Keratinocyte (primary cell): ENCODE measurements at regions not wholly inside any gene's neighbourhood (a gene's known extent, or its start where the extent isn't known, plus 50 kb on each side); places are given as distances from the start of the nearest gene placed in this dataset.

Experiments
- DNase-seq: peaks from one replicate; pipeline ENCODE4 v3.0.0-alpha.2; 2011; ENCODE audit warnings: low read depth, missing footprints, low spot score
- FAIRE-seq: peaks from 2 replicates; lab custom pipeline; 2011; peaks lifted over from hg19 to GRCh38; lab: Jason Lieb, UNC
- H2AFZ ChIP-seq: 2 replicates; pipeline ENCODE4 v1.6.0; 2012; ENCODE audit warnings: low read length, control low read depth, inconsistent platforms; ENCODE audit not compliant: control insufficient read depth
- H3K27ac ChIP-seq: 2 replicates; pipeline ENCODE4 v1.5.1; 2011; ENCODE audit warnings: low read length; ENCODE audit not compliant: control insufficient read depth, insufficient read depth
- H3K27me3 ChIP-seq: 3 replicates; pipeline ENCODE4 v1.6.0; 2011; ENCODE audit warnings: low read length; ENCODE audit not compliant: control insufficient read depth, insufficient read depth; ENCODE audit errors: extremely low read depth
- H3K36me3 ChIP-seq, 2 experiments: 2 replicates in 1 of 2; 3 replicates in 1 of 2; pipeline ENCODE4 v1.5.1; 2011; ENCODE audit warnings: low read length in 2 of 2, mild to moderate bottlenecking in 1 of 2; ENCODE audit not compliant: control insufficient read depth in 2 of 2, insufficient read depth in 2 of 2; ENCODE audit errors: extremely low read depth in 1 of 2
- H3K4me1 ChIP-seq: 3 replicates; pipeline ENCODE4 v1.5.1; 2011; ENCODE audit warnings: low read length; ENCODE audit not compliant: control insufficient read depth, insufficient read depth; ENCODE audit errors: extremely low read depth
- H3K4me2 ChIP-seq: 3 replicates; pipeline ENCODE4 v1.6.0; 2011; ENCODE audit warnings: low read depth, low read length; ENCODE audit not compliant: control insufficient read depth, insufficient read depth; ENCODE audit errors: extremely low read depth
- H3K4me3 ChIP-seq, 3 experiments: fragments of 200-600 bp in 1 of 3; sonication (generic) in 1 of 3; 2 replicates in 2 of 3; 3 replicates in 1 of 3; pipeline ENCODE4 v1.5.1; 2011 to 2016; ENCODE audit warnings: low read length in 3 of 3, mild to moderate bottlenecking in 3 of 3, control low read depth in 2 of 3, inconsistent platforms in 1 of 3, low read depth in 1 of 3, mixed read lengths in 1 of 3, mixed run types in 1 of 3, moderate library complexity in 1 of 3; ENCODE audit not compliant: control insufficient read depth in 2 of 3, insufficient read depth in 2 of 3; ENCODE audit errors: extremely low read depth in 1 of 3
- H3K79me2 ChIP-seq: 2 replicates; pipeline ENCODE4 v1.6.0; 2012; ENCODE audit warnings: low read length; ENCODE audit not compliant: control insufficient read depth, insufficient read depth
- H3K9ac ChIP-seq: 3 replicates; pipeline ENCODE4 v1.6.0; 2011; ENCODE audit warnings: low read length; ENCODE audit not compliant: control insufficient read depth, insufficient read depth; ENCODE audit errors: extremely low read depth
- H3K9me1 ChIP-seq: 3 replicates; pipeline ENCODE4 v1.6.0; 2011; ENCODE audit warnings: low read length; ENCODE audit not compliant: control insufficient read depth, insufficient read depth; ENCODE audit errors: extremely low read depth
- H3K9me3 ChIP-seq: 2 replicates; pipeline ENCODE4 v1.5.1; 2012; ENCODE audit warnings: low read depth, low read length; ENCODE audit not compliant: control insufficient read depth
- H4K20me1 ChIP-seq: 3 replicates; pipeline ENCODE4 v1.6.0; 2011; ENCODE audit warnings: low read length; ENCODE audit not compliant: control insufficient read depth, insufficient read depth; ENCODE audit errors: extremely low read depth
- EZH2 ChIP-seq: IDR thresholded peaks from one replicate; pipeline ENCODE4 v1.6.1; 2012; ENCODE audit warnings: inconsistent platforms, mild to moderate bottlenecking, low read length, moderate library complexity
- dilution Hi-C: fragments of 300-500 bp; cut with MboI; formaldehyde crosslinking; loops from one replicate; pipeline ENCODE4 v1.7.0; 2020; ENCODE audit warnings: low sequenced_read_pairs; ENCODE audit not compliant: extremely low pct_ligation_motif_present
- TF ChIP-seq, protein P1 (sequence below), 3 experiments: IDR thresholded peaks in 1 of 3; conservative IDR thresholded peaks in 1 of 3; optimal IDR thresholded peaks in 1 of 3; 2 replicates in 2 of 3; 3 replicates in 1 of 3; pipeline versions ENCODE3 to v1.5.1; 2011; ENCODE audit warnings: low read length in 3 of 3, mild to moderate bottlenecking in 3 of 3, moderate library complexity in 2 of 3, control low read depth in 1 of 3, inconsistent platforms in 1 of 3; ENCODE audit not compliant: insufficient read depth in 2 of 3; ENCODE audit errors: extremely low read depth in 1 of 3

DNA sequence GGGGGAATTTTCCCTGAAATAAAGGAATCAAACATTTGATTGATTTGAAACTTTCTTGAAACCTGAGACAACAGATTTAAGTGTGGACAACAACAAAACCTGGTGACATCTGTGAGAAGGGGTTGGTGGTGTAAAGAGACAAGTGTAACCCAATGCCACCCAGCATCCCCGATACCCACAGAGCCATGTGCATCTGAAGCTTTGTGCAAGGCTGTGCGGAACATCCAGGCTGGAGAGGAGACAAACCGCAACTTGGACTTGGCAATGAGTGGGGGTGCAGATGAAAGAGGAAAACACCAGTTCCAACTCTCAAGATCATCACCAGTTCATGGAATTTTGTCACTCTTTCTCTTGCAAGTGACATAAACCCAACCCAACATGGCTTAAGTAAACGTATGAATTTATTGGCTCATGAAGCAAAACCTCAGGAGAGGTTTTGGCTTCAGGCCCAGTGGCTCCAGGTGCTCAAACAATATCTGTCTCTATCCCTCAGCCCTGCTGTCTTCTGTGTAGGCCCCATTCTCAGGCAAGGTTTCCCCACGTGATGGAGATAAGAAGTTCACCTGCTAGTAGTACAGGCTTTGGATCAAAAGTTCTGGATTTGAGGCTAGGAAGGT, 55.2 kb upstream of the NTF3 start:
- dilution Hi-C loops: no loop called here
- Histone ChIP-seq H3K79me2 (no peaks in the 10 kb centered on the region), H3K4me3 (no peak overlapping the region), H2AFZ (no peak overlapping the region), H3K36me3 (no peaks in the 10 kb centered on the region), H3K9ac (no peak overlapping the region), H3K4me2 (no peak overlapping the region), H3K4me1 (peaks cover 4% of the 10 kb centered on the region), H3K27me3 (no peaks in the 10 kb centered on the region), H3K9me3 (no peaks in the 10 kb centered on the region), H3K9me1 (no peaks in the 10 kb centered on the region), H3K27ac (no peak overlapping the region), H4K20me1 (no peaks in the 10 kb centered on the region)
- FAIRE-seq: no peak
- no peak for DNase-seq
- TF ChIP-seq, protein P1, sequence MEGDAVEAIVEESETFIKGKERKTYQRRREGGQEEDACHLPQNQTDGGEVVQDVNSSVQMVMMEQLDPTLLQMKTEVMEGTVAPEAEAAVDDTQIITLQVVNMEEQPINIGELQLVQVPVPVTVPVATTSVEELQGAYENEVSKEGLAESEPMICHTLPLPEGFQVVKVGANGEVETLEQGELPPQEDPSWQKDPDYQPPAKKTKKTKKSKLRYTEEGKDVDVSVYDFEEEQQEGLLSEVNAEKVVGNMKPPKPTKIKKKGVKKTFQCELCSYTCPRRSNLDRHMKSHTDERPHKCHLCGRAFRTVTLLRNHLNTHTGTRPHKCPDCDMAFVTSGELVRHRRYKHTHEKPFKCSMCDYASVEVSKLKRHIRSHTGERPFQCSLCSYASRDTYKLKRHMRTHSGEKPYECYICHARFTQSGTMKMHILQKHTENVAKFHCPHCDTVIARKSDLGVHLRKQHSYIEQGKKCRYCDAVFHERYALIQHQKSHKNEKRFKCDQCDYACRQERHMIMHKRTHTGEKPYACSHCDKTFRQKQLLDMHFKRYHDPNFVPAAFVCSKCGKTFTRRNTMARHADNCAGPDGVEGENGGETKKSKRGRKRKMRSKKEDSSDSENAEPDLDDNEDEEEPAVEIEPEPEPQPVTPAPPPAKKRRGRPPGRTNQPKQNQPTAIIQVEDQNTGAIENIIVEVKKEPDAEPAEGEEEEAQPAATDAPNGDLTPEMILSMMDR (optimal IDR thresholded peaks at IDR 0.05 in 1 of 3, IDR thresholded peaks at IDR 0.05 in 1 of 3, conservative IDR thresholded peaks at IDR 0.05 in 1 of 3; ENCODE audit: extremely low read depth in 1 of 3, insufficient read depth in 2 of 3, low read length in 3 of 3): no peak
- no peak for TF ChIP-seq EZH2

DNA sequence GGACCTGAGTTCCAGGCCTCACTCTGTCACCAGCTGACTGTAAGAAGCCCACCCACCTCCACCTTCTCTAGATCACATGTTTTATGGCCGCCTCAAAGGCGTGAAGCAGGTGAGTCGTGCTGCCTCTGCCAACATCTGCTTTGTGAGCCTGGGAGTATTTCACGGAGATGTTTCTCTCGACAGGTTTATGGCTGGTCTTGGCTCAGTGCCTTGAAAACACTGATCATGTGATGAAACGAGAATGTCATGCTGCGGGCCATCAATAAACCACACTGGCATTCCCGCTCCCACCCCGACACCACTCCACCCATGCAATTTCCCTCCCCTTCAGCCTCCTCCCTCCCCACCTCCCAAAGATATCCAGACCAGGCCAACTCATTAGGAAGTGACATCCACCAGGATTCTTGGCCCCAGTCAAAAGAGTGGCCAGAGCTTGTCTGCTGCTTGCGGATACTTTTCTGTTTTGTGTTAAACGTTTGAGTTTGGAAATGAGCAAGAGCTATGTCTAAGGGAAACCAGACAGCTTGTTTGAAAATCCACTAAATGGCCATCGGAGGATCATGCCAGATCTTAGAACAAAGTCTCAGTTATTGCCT, 53.8 kb upstream of the NTF3 start:
- H3K4me1 ChIP-seq: peaks cover 4% of the 10 kb centered on the region
- DNase-seq (no peak), FAIRE-seq (peak; percentile 13)
- H3K9me1 ChIP-seq: no peaks in the 10 kb centered on the region
- no peaks in the 10 kb centered on the region for H3K36me3 ChIP-seq
- no peak overlapping the region for H3K9ac ChIP-seq
- H3K9me3 ChIP-seq: no peaks in the 10 kb centered on the region
- dilution Hi-C loops: no loop called here
- no peaks in the 10 kb centered on the region for H4K20me1 ChIP-seq
- no peak overlapping the region for H3K27ac ChIP-seq
- peaks cover 5% of the 10 kb centered on the region for H3K27me3 ChIP-seq
- H2AFZ ChIP-seq: no peak overlapping the region
- no peaks in the 10 kb centered on the region for H3K79me2 ChIP-seq
- no peak for TF ChIP-seq EZH2
- TF ChIP-seq, protein P1 (optimal IDR thresholded peaks at IDR 0.05 in 1 of 3, IDR thresholded peaks at IDR 0.05 in 1 of 3, conservative IDR thresholded peaks at IDR 0.05 in 1 of 3; ENCODE audit: extremely low read depth in 1 of 3, insufficient read depth in 2 of 3, low read length in 3 of 3): no peak
- no peak overlapping the region for H3K4me3 ChIP-seq
- H3K4me2 ChIP-seq: no peak overlapping the region
